ENCODE measurements at regions not wholly inside any gene's neighbourhood (a gene's known extent, or its start where the extent isn't known, plus 50 kb on each side); places are given as distances from the start of the nearest gene placed in this dataset.

DNA sequence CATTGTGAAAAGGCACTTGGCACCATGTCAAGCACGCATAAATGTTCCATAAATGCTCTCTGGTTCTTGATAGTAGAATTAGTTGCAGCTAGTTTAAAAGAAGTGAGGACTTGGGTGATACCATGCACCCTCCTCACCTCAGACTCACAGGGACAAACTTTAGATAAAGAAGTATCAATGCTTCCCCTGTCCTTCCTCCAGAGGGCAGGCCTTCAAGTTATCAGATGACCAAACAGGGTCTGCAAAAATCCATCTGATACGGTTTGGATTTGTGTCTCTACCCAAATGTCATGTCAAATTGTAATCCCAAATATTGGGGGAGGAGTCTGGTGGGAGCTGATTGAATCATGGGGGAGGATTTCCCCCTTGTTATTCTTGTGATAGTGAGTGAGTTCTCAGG lies 54.1 kb downstream of the C1QL2 start:
- Mint-ChIP-seq H3K27me3 (peaks cover 13% of the 10 kb centered on the region), H3K4me3 (no peak overlapping the region), H3K9me3 (ENCODE audit: low read depth) (peaks cover 23% of the 10 kb centered on the region), H3K27ac (no peak overlapping the region), H3K36me3 (ENCODE audit: low read depth) (no peaks in the 10 kb centered on the region), H3K4me1 (no peaks in the 10 kb centered on the region)
- CTCF ChIA-PET, result interaction anchor here (0.8 to 1.1 kb wide), 2 partner anchors 83 to 182 kb away, joined by 3 read pairs; no protein-coding TSS in a partner anchor
- POLR2A ChIA-PET, result interaction anchor here (0.6 kb wide), 1 partner anchor 257 kb away, joined by 3 read pairs; the partner anchor contains the start of gene EN1
- intact Hi-C loops (cut with DNase I, micrococcal nuclease), result no loop called here
- ATAC-seq (no peak), DNase-seq (no peak)

DNA sequence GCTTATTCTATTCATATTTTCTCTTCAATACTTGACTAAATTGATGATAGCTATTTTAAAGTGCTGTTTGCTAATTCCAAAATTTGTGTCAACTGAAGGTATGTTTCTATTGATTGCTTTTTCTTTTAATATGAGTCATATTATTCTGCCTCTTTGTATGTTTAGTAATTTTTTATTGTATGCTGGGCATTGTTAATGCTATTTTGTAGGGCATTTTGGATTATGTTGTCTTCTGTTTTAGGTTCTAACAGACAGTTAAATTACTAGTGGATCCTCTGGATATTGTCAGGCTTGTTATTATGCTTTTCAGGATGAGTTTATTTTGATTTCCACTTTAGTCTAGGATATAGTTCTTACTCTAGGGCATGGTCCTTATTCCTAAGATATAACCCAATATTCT lies 55.6 kb downstream of the C1QL2 start:
- intact Hi-C loops (cut with DNase I, micrococcal nuclease), result no loop called here
- DNase-seq (no peak), ATAC-seq (no peak)
- H3K27me3 Mint-ChIP-seq, result peaks cover 13% of the 10 kb centered on the region
- ChIA-PET POLR2A (no interaction called here), CTCF (no interaction called here)
- no peaks in the 10 kb centered on the region for H3K4me1 Mint-ChIP-seq
- no peak overlapping the region for H3K4me3 Mint-ChIP-seq
- peaks cover 23% of the 10 kb centered on the region for H3K9me3 Mint-ChIP-seq (ENCODE audit: low read depth)
- no peak overlapping the region for H3K27ac Mint-ChIP-seq
- H3K36me3 Mint-ChIP-seq (ENCODE audit: low read depth), result no peaks in the 10 kb centered on the region

DNA sequence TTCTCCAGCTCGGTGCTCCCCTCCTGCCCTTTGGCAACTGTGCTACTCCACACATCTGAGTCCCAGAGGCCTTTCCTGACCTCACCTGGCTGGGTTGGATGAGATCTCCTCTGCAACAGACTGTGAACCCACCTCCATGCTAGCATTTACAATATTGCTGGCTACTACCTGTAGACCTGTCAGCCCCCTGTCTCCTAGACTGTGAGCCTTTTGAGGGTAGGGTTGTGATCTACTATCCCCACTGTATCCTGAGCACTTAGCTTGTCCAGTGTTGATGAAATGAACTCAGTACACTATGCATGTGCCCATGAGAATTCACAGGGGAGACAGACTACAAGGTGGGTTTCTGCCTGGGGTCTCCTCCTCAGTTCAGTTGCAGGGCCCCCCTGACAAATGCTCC lies 70.1 kb downstream of the C1QL2 start:
- no peaks in the 10 kb centered on the region for H3K4me1 Mint-ChIP-seq
- no peak overlapping the region for H3K4me3 Mint-ChIP-seq
- DNase-seq (no peak), ATAC-seq (no peak)
- CTCF ChIA-PET, result no interaction called here
- H3K27ac Mint-ChIP-seq, result no peak overlapping the region
- intact Hi-C loops (cut with DNase I, micrococcal nuclease), result no loop called here
- H3K27me3 Mint-ChIP-seq, result peaks cover 2% of the 10 kb centered on the region
- POLR2A ChIA-PET, result no interaction called here
- H3K9me3 Mint-ChIP-seq (ENCODE audit: low read depth), result no peaks in the 10 kb centered on the region
- no peaks in the 10 kb centered on the region for H3K36me3 Mint-ChIP-seq (ENCODE audit: low read depth)

DNA sequence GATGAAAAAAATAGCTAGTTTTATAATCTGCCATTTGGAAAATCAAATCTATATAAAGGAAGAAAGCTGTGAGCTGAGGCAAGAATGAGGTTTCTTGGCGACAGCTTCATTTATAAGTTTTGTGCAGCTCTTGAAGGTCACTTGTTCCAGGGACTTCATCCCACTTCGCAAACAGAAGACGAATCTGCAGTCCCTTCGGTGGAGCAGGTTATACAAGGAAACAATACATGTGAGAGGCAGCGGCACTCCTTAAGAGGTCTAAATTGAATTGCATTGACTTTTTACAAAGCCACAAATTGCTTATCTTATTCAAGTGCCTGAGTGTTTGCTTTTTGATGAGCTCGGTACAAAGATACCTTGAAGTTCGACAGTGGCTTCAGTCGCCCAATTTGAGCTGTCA lies 72.2 kb downstream of the C1QL2 start:
- ChIA-PET CTCF (interaction anchor here (0.7 to 1.6 kb wide), 2 partner anchors 10 to 318 kb away, joined by 3 to 6 read pairs; no protein-coding TSS in a partner anchor), POLR2A (no interaction called here)
- ATAC-seq (no peak), DNase-seq (no peak)
- Mint-ChIP-seq H3K27me3 (peaks cover 2% of the 10 kb centered on the region), H3K36me3 (ENCODE audit: low read depth) (no peaks in the 10 kb centered on the region), H3K4me1 (no peaks in the 10 kb centered on the region), H3K9me3 (ENCODE audit: low read depth) (no peaks in the 10 kb centered on the region), H3K4me3 (no peak overlapping the region), H3K27ac (no peak overlapping the region)
- intact Hi-C loops (cut with DNase I, micrococcal nuclease), result no loop called here

DNA sequence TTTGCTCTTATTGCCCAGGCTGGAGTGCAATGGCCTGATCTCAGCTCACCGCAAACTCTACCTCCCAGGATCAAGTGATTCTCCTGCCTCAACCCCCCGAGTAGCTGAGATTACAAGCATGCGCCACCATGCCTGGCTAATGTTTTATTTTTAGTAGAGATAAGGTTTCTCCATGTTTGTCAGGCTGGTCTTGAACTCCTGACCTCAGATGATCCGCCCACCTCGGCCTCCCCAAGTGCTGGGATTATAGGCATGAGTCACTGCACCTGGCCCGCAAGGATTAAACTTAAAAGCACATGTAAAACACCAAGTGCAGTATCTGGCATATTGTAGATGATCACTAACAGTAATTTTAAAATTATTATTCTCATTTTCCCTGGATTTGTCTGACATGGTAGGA lies 72.9 kb downstream of the C1QL2 start:
- Mint-ChIP-seq H3K9me3 (ENCODE audit: low read depth) (no peaks in the 10 kb centered on the region), H3K36me3 (ENCODE audit: low read depth) (no peaks in the 10 kb centered on the region), H3K4me3 (no peak overlapping the region), H3K27ac (no peak overlapping the region), H3K4me1 (no peaks in the 10 kb centered on the region), H3K27me3 (peaks cover 2% of the 10 kb centered on the region)
- DNase-seq (no peak), ATAC-seq (no peak)
- ChIA-PET POLR2A (no interaction called here), CTCF (interaction anchor here (1.6 kb wide), 1 partner anchor 9 kb away, joined by 3 read pairs; no protein-coding TSS in a partner anchor)
- intact Hi-C loops (cut with DNase I, micrococcal nuclease), result no loop called here

DNA sequence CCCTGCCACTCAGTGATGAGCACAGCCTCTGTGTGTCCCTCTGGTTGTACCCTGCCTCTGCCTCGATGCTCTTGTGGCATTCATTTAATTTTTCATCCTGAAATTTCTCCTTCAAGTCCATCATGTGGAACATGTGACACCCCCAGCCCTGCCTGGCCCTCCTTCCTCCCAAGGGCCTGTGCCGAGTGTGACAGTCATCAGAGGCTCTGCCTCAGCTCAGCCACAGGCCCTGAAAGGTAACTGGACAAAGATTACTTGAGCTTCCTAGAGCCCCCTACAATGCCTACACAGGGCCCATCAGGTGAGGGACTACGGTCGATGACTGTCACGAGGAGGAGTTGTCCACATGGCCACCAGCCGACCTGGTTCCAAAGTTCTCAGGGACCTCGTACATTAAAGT lies 75.1 kb downstream of the C1QL2 start:
- ATAC-seq, result no peak
- H3K36me3 Mint-ChIP-seq (ENCODE audit: low read depth), result no peaks in the 10 kb centered on the region
- CTCF ChIA-PET, result no interaction called here
- H3K4me1 Mint-ChIP-seq, result no peaks in the 10 kb centered on the region
- H3K27ac Mint-ChIP-seq, result no peak overlapping the region
- DNase-seq, result no peak
- no peaks in the 10 kb centered on the region for H3K9me3 Mint-ChIP-seq (ENCODE audit: low read depth)
- H3K4me3 Mint-ChIP-seq, result no peak overlapping the region
- intact Hi-C loops (cut with DNase I, micrococcal nuclease), result no loop called here
- POLR2A ChIA-PET, result no interaction called here
- H3K27me3 Mint-ChIP-seq, result peaks cover 2% of the 10 kb centered on the region

DNA sequence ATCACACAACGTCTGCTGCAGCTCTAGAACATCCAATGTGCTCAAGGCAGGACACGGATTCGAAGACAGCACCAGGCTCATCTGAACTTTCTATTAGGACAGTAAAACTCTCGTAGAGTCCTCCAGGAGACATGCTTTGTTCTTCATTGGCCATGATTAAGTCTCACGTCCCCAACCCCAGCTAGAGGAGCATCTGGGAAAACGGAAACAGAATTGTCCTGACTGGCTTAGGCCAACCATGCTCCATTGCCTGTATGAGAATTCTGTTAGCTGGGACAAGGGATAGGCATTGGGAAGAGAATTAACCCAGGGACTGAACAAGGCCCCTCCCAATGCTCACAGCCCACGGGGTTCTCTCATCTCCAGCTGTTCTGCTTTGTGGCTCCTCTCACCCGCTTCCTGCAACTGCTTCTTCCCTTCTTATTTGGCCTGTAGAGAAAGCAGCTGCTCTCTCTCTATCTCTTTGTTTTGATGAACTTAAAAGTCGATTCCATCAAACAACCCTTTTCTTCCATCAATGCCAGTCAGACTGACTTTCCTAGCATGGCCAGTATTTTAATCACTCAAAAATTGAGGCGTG lies 75.6 kb downstream of the C1QL2 start:
- intact Hi-C loops (cut with DNase I, micrococcal nuclease), result no loop called here
- H3K36me3 Mint-ChIP-seq (ENCODE audit: low read depth), result no peaks in the 10 kb centered on the region
- H3K9me3 Mint-ChIP-seq (ENCODE audit: low read depth), result no peaks in the 10 kb centered on the region
- no peak for ATAC-seq
- no peaks in the 10 kb centered on the region for H3K4me1 Mint-ChIP-seq
- no peak overlapping the region for H3K27ac Mint-ChIP-seq
- no peak for DNase-seq
- no peak overlapping the region for H3K4me3 Mint-ChIP-seq
- ChIA-PET POLR2A (no interaction called here), CTCF (no interaction called here)
- peaks cover 2% of the 10 kb centered on the region for H3K27me3 Mint-ChIP-seq

DNA sequence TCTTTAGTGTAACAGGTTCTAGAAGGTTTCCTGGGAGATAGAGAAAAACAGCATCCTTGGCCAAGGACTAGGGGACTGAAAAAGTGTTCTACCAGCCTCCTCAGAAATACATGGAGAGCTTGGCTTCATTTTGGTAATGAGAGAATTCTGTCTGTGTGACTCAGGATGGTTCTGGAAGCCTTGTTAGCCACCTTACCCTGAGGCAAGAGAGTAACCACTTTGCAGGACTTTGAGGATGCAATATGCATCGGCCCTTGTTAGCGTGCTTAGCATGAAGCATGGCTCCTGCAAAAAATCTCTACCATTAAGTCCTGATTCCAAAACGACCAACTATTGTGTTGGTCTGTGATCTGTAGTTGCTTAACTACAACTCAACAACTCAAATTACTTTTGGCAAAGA lies 79.8 kb downstream of the C1QL2 start:
- H3K27ac Mint-ChIP-seq, result no peak overlapping the region
- intact Hi-C loops (cut with DNase I, micrococcal nuclease), result no loop called here
- no peak for ATAC-seq

DNA sequence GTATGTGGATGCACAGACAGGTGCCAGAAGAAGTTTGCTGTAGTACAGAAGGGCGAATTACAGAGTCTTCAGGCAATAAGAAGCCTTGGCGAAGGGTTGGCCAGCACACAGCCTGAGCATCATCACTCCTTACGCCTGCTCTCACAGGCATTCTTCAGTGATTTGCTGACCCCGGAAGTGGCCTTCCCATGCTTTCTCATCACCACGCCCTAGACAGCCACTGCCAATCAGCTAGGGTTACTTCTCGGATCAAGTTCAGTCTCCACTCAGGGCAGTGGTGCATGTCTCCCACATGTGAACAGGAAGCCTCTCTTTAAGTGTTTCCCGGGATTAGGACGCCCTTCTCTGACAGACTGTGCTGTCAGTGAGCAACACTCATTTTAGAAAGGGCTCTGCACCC lies 81.8 kb downstream of the C1QL2 start:
- H3K4me1 Mint-ChIP-seq, result no peaks in the 10 kb centered on the region
- peaks cover 7% of the 10 kb centered on the region for H3K27me3 Mint-ChIP-seq
- H3K4me3 Mint-ChIP-seq, result no peak overlapping the region
- no peak overlapping the region for H3K27ac Mint-ChIP-seq
- no peaks in the 10 kb centered on the region for H3K9me3 Mint-ChIP-seq (ENCODE audit: low read depth)
- ChIA-PET CTCF (interaction anchor here (1.3 kb wide), 1 partner anchor 9 kb away, joined by 3 read pairs; no protein-coding TSS in a partner anchor), POLR2A (no interaction called here)
- intact Hi-C loops (cut with DNase I, micrococcal nuclease), result no loop called here
- ATAC-seq, result no peak
- no peaks in the 10 kb centered on the region for H3K36me3 Mint-ChIP-seq (ENCODE audit: low read depth)
- no peak for DNase-seq

More for the DNA sequence above, 79.8 kb downstream of the C1QL2 start:
- no peak overlapping the region for H3K4me3 Mint-ChIP-seq
- no peak for DNase-seq
- CTCF ChIA-PET, result no interaction called here
- POLR2A ChIA-PET, result no interaction called here
- peaks cover 7% of the 10 kb centered on the region for H3K27me3 Mint-ChIP-seq
- no peaks in the 10 kb centered on the region for H3K4me1 Mint-ChIP-seq
- H3K9me3 Mint-ChIP-seq (ENCODE audit: low read depth), result no peaks in the 10 kb centered on the region
- H3K36me3 Mint-ChIP-seq (ENCODE audit: low read depth), result no peaks in the 10 kb centered on the region

DNA sequence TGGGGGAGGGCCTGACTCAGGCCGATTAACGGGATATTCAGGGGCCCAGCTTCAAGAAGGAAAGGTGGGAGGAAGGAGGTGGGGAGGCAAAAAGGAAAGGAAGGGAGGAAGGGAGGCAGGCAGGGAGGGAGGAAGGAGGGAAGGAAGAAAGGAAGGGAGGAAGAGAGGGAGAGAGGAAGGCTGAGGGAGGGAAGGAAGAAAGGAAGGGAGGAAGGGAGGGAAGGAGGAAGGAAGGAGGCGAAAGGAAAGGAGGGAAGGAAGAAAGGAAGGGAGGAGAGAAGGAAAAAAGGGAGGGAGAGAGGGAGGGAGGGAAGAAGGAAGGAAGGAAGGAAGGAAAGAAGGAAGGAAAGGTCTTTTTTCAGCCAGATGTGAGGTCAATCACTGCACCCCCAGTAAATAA lies 85.3 kb downstream of the C1QL2 start:
- intact Hi-C loops (cut with DNase I, micrococcal nuclease), result no loop called here

DNA sequence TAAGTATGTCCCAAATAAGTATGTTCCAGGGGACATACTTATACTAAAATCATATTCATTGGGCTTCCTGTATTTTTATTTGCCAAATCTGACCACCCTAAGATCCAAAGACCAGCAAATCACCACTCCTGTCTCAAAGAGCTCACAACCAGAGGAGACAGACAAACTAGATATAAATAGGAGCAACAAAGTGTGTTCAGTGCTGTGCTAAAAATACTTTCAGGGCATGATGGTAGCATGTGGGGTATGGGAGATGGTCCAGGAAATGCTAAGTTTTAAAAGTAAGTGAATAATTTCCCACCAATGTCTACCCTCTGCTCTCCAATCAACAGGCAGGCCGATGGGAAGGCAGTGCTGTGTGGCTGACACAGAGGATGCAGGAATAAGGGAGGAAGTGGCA lies 87.1 kb downstream of the C1QL2 start:
- H3K4me3 Mint-ChIP-seq, result no peak overlapping the region
- CTCF ChIA-PET, result no interaction called here
- peaks cover 6% of the 10 kb centered on the region for H3K27me3 Mint-ChIP-seq
- H3K36me3 Mint-ChIP-seq (ENCODE audit: low read depth), result no peaks in the 10 kb centered on the region
- POLR2A ChIA-PET, result no interaction called here
- intact Hi-C loops (cut with DNase I, micrococcal nuclease), result no loop called here
- no peaks in the 10 kb centered on the region for H3K4me1 Mint-ChIP-seq
- ATAC-seq (no peak), DNase-seq (no peak)
- no peak overlapping the region for H3K27ac Mint-ChIP-seq
- H3K9me3 Mint-ChIP-seq (ENCODE audit: low read depth), result no peaks in the 10 kb centered on the region

More for the DNA sequence above, 85.3 kb downstream of the C1QL2 start:
- Mint-ChIP-seq H3K36me3 (ENCODE audit: low read depth) (no peaks in the 10 kb centered on the region), H3K9me3 (ENCODE audit: low read depth) (no peaks in the 10 kb centered on the region), H3K27ac (no peak overlapping the region), H3K4me3 (no peak overlapping the region), H3K4me1 (no peaks in the 10 kb centered on the region), H3K27me3 (peaks cover 6% of the 10 kb centered on the region)
- no peak for ATAC-seq
- DNase-seq, result no peak
- POLR2A ChIA-PET, result no interaction called here
- CTCF ChIA-PET, result no interaction called here

DNA sequence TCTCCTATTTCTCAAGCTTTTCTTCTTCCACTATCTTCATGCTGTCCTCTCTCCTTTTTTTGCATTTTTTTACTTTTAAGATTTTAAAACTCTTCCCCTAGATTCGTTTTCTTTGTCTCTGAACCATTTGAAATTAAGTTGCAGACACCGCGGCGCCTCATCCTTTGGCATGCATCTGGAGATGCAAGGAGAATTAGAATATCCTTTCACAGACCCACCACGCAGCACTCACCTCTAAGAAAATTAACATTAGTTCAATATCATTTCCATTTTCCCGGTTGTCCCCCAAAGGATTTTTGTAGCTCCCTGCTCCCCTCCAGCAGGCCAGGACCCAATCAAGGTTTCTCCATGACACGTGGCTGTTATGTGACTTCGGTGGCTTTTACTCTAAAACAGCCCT lies 88.8 kb downstream of the C1QL2 start:
- ChIA-PET CTCF (no interaction called here), POLR2A (no interaction called here)
- ATAC-seq, result no peak

More for the DNA sequence above, 88.8 kb downstream of the C1QL2 start:
- Mint-ChIP-seq H3K4me1 (no peaks in the 10 kb centered on the region), H3K36me3 (ENCODE audit: low read depth) (no peaks in the 10 kb centered on the region), H3K27me3 (peaks cover 6% of the 10 kb centered on the region), H3K9me3 (ENCODE audit: low read depth) (no peaks in the 10 kb centered on the region), H3K4me3 (no peak overlapping the region), H3K27ac (no peak overlapping the region)
- no peak for DNase-seq
- intact Hi-C loops (cut with DNase I, micrococcal nuclease), result no loop called here

All from activated CD4-positive, alpha-beta T cell treated with anti-CD3 and anti-CD28 coated beads for 36 hours (primary cell).